Muscle of leg (tissue), 3 donors: ENCODE measurements at regions not wholly inside any gene's neighbourhood (a gene's known extent, or its start where the extent isn't known, plus 50 kb on each side); places are given as distances from the start of the nearest gene placed in this dataset.
A peak's percentile ranks its signal among the peaks of the same experiment; 100 is the strongest.

Experiments
- DNase-seq: peaks from one replicate; pipeline ENCODE4 v3.0.0; 2013
- H3K27ac ChIP-seq: one replicate; pipeline ENCODE4 v1.5.1; 2013; ENCODE audit warnings: mild to moderate bottlenecking, low read length, control low read depth
- H3K27me3 ChIP-seq: one replicate; pipeline ENCODE4 v1.6.1; 2013; ENCODE audit warnings: low read length; ENCODE audit not compliant: control insufficient read depth, insufficient read depth
- H3K36me3 ChIP-seq: one replicate; pipeline ENCODE4 v1.6.1; 2013; ENCODE audit warnings: low read length; ENCODE audit not compliant: control insufficient read depth, insufficient read depth
- H3K4me1 ChIP-seq: one replicate; pipeline ENCODE4 v1.6.1; 2013; ENCODE audit warnings: low read length; ENCODE audit not compliant: control insufficient read depth, insufficient read depth
- H3K4me3 ChIP-seq: one replicate; pipeline ENCODE4 v1.5.1; 2013; ENCODE audit warnings: low read length, control low read depth
- H3K9me3 ChIP-seq: replicated peaks from 2 replicates; pipeline ENCODE4 v1.6.1; 2013; ENCODE audit warnings: low read depth, low read length; ENCODE audit not compliant: control insufficient read depth
- WGBS: methylation state at CpG from one replicate; pipeline ENCODE4 v1.1.5; 2013; ENCODE audit warnings: missing lambda C conversion rate; ENCODE audit not compliant: insufficient coverage; 5-methylcytosine and 5-hydroxymethylcytosine counted together

GRCh38 chr5:163363389-163363788 lies 74.0 kb upstream of the CCNG1 start:
- WGBS = no CpG with 5 or more reads among the region's 1 CpG
- no peak overlapping the region for H3K4me3 ChIP-seq
- H3K36me3 ChIP-seq = no peaks in the 10 kb centered on the region
- no peak for DNase-seq
- H3K9me3 ChIP-seq = no peaks in the 10 kb centered on the region
- no peak overlapping the region for H3K27ac ChIP-seq
- H3K27me3 ChIP-seq = no peaks in the 10 kb centered on the region
- no peaks in the 10 kb centered on the region for H3K4me1 ChIP-seq

- no peaks in the 10 kb centered on the region for H3K27me3 ChIP-seq
- DNase-seq = no peak
- H3K9me3 ChIP-seq = no peaks in the 10 kb centered on the region
- no peak overlapping the region for H3K4me3 ChIP-seq
- no peak overlapping the region for H3K27ac ChIP-seq
- H3K36me3 ChIP-seq = no peaks in the 10 kb centered on the region
- no peaks in the 10 kb centered on the region for H3K4me1 ChIP-seq
These were observed 70.6 kb upstream of the CCNG1 start for GRCh38 chr5:163366757-163367156.

- Histone ChIP-seq H3K36me3 (no peaks in the 10 kb centered on the region), H3K27me3 (no peaks in the 10 kb centered on the region), H3K9me3 (no peaks in the 10 kb centered on the region), H3K27ac (no peak overlapping the region), H3K4me1 (no peaks in the 10 kb centered on the region), H3K4me3 (no peak overlapping the region)
- DNase-seq = no peak
- WGBS = no CpG with 5 or more reads among the region's 1 CpG
These were observed 67.5 kb upstream of the CCNG1 start for GRCh38 chr5:163369776-163370385.

- DNase-seq = no peak
- H3K4me3 ChIP-seq = no peak overlapping the region
- H3K27me3 ChIP-seq = no peaks in the 10 kb centered on the region
- no peaks in the 10 kb centered on the region for H3K36me3 ChIP-seq
- WGBS = no CpG with 5 or more reads among the region's 2 CpGs
- H3K27ac ChIP-seq = no peak overlapping the region
- no peaks in the 10 kb centered on the region for H3K9me3 ChIP-seq
- no peaks in the 10 kb centered on the region for H3K4me1 ChIP-seq
These were observed 63.8 kb upstream of the CCNG1 start for GRCh38 chr5:163373436-163374084.

- H3K27ac ChIP-seq = no peak overlapping the region
- no peaks in the 10 kb centered on the region for H3K9me3 ChIP-seq
- H3K4me1 ChIP-seq = no peaks in the 10 kb centered on the region
- H3K4me3 ChIP-seq = no peak overlapping the region
- DNase-seq = no peak
- 93% methylated on average over 2 of the region's 6 CpGs for WGBS
- H3K36me3 ChIP-seq = no peaks in the 10 kb centered on the region
- no peaks in the 10 kb centered on the region for H3K27me3 ChIP-seq
These were observed 59.4 kb upstream of the CCNG1 start for GRCh38 chr5:163377982-163378381.

GRCh38 chr5:163379298-163380155 lies 57.9 kb upstream of the CCNG1 start:
- H3K27me3 ChIP-seq = no peaks in the 10 kb centered on the region
- H3K36me3 ChIP-seq = no peaks in the 10 kb centered on the region
- DNase-seq = no peak

GRCh38 chr5:163381832-163382231 lies 55.6 kb upstream of the CCNG1 start:
- no peak for DNase-seq
- no peaks in the 10 kb centered on the region for H3K36me3 ChIP-seq
- WGBS = no CpG with 5 or more reads among the region's 3 CpGs
- no peaks in the 10 kb centered on the region for H3K9me3 ChIP-seq
- no peaks in the 10 kb centered on the region for H3K27me3 ChIP-seq
- no peak overlapping the region for H3K4me3 ChIP-seq
- H3K27ac ChIP-seq = no peak overlapping the region
- H3K4me1 ChIP-seq = no peaks in the 10 kb centered on the region

More at GRCh38 chr5:163379298-163380155, 57.9 kb upstream of the CCNG1 start:
- WGBS = 100% methylated on average over 1 of the region's 7 CpGs
- Histone ChIP-seq H3K4me1 (no peaks in the 10 kb centered on the region), H3K9me3 (no peaks in the 10 kb centered on the region), H3K4me3 (no peak overlapping the region), H3K27ac (no peak overlapping the region)

GRCh38 chr5:163383754-163384153 lies 53.6 kb upstream of the CCNG1 start:
- Histone ChIP-seq H3K27me3 (no peaks in the 10 kb centered on the region), H3K4me1 (no peaks in the 10 kb centered on the region), H3K9me3 (no peaks in the 10 kb centered on the region), H3K27ac (no peak overlapping the region), H3K36me3 (no peaks in the 10 kb centered on the region), H3K4me3 (no peak overlapping the region)
- no peak for DNase-seq
- 90% methylated on average over 2 of the region's 3 CpGs for WGBS

- no CpG with 5 or more reads among the region's 4 CpGs for WGBS
- DNase-seq = peak; percentile 63
- H3K4me3 ChIP-seq = no peak overlapping the region
- H3K4me1 ChIP-seq = no peaks in the 10 kb centered on the region
- H3K36me3 ChIP-seq = no peaks in the 10 kb centered on the region
- H3K9me3 ChIP-seq = no peaks in the 10 kb centered on the region
- peak overlapping the region; percentile 14 for H3K27ac ChIP-seq
- no peaks in the 10 kb centered on the region for H3K27me3 ChIP-seq
These were observed 52.7 kb upstream of the CCNG1 start for GRCh38 chr5:163384669-163385068.

GRCh38 chr5:163385271-163385670 lies 52.1 kb upstream of the CCNG1 start:
- Histone ChIP-seq H3K27ac (peak overlapping the region; percentile 60), H3K9me3 (no peaks in the 10 kb centered on the region), H3K4me3 (no peak overlapping the region), H3K27me3 (no peaks in the 10 kb centered on the region), H3K36me3 (no peaks in the 10 kb centered on the region), H3K4me1 (no peaks in the 10 kb centered on the region)
- DNase-seq = peak; percentile 94
- 17% methylated on average over 2 of the region's 5 CpGs for WGBS
